NCI-H446 (cell line): ENCODE measurements at regions not wholly inside any gene's neighbourhood (a gene's known extent, or its start where the extent isn't known, plus 50 kb on each side); places are given as distances from the start of the nearest gene placed in this dataset.
"Not testable (repeated sequence)": the region's sequence is repeated elsewhere in the genome, so short reads cannot be mapped to it uniquely, and the experiment has no call there.

Experiments used
- DNase-seq, 2 experiments: peaks; one replicate each; lab custom pipeline; 2025; lab: John Stamatoyannopoulos, UW

DNA sequence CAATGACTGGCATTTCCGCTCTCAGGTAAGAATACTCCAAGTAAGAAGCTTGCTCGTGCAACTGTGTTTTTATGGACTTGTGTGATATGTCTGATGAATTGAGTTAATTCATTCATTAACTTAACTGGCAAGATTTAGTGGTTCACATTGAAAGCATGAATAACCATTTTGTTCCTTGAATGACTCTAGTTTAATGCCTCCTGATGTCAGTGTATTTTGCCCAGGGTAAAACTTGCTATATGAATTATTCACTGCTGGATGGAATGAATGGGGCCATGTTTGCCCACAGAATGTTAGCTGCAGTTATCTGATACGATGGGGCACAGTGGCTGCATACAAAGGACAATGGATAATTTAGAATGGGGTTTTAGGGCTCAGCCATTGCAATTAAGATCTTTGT is 124.1 kb downstream of the ZNF365 start:
- no peak for DNase-seq

DNA sequence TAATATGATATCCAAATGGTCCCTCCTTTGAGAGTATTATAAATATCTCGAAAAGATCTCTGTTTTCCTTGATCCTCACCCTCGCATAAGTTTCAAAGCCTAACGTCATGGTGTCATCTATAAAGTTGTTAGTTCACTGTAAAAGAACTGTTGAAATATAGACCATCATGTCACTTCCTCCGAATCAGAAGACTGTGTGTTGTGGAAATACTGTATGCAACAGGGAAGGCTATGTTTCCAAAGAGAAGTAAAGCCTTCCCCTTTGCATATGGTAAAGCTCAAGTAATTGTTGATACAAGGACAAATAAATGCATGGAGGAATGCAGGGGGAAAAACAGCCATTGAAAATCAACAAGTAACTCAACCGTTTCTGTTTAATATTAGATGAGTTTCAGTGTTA is 125.9 kb downstream of the ZNF365 start:
- not testable (repeated sequence) for DNase-seq

DNA sequence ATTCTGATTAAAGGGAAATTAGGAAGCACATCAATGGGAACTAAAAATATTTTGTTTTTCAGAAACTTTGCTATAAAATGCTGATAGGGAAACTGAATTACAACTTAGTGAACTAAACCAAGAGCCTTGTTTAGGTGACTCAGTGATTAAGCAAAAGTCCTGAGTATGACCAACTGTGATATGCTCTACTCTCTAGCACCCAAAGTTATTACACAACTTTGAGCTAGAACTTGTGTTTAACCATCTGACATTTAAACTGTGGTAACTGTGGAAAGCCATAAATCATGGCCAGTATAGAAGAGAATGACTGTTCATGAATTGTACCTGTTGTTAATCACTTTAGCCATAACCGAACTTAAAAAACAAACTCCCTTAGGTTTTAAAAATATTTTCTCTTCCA is 127.4 kb downstream of the ZNF365 start:
- no peak for DNase-seq

DNA sequence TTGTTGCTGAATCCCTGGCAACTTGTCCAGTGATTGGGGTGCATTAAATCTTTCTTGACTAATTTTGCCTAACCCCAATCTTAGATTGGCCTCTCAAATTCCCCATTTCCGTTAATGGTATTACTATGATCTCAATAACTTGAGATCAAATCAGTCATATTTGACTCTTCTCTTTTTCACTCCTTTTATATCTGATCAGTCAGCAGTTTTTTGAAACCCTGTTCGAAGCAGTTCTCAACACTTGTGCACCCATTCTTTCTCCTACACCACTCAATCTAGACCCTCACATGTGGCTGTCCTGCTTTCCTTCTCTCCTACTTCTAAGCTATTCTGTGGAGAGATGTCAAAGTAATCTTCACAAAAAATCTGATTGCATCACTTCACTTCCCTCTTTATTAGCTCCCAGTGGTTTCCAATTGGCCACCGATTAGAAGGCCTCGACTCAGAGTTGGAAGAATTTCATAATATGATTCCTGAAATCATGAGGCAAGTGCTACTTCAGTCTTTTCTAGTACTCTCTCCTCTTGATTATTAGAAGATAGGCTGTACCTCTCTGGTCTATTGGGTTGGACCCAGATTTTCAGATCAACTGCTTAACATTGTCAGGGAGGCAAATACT is 128.9 kb downstream of the ZNF365 start:
- DNase-seq, result no peak

DNA sequence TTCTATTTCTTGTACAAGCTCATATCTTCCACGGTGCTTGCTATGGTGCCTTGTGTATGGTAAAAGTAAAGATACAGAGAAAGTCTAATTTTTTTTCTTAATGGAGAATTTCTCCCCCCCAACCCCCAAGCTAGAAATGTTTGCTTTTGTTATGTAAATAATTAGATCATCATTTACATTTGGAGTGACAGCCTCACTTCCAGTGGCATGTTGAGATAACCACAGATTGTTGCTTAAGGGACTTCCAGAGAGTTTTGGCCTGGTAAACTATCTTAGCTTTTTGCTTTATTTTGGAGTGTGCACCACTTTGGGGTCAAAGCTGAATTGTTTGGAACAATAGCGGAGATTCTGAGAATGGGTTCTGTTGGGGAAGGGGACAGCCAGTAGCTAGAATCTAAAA is 129.7 kb downstream of the ZNF365 start:
- no peak for DNase-seq

DNA sequence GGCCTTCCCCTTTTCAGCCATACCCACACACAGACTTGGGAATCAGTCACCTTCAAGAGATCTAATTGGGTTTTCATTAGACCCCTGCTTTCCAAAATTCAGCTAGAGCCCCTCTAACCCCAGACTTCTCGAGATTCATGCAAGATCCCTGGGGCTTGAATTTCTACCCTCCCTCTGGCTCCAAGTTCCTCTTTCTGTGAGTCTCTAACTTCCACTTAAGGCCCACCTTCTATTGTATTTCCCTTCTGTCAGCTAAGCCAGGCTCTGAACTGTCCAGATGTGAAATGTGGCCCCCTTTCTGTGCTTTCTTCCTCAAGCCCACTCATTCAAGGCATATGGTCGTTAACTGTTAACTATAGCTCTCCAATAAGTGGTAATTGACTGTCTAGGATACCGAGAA is 132.2 kb downstream of the ZNF365 start:
- DNase-seq, result no peak

DNA sequence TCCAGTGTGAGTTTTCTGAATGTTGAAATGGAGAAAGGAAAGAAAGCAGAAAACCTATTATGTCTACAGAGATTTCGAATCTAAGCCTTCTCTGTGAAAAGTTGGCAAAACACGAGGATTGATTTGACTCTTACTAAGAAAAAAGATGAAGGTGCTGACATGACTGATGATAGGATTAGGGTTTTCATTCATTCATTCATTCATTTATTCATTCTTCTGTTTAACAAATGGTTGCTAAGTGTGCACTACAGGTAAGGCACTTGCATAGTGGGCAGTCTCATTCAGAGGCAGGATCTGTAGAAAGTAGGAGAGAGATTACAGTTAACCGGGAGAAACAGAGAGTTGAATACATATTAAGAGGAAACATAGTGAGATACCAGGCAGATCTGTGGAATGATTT is 137.1 kb downstream of the ZNF365 start:
- no peak for DNase-seq

DNA sequence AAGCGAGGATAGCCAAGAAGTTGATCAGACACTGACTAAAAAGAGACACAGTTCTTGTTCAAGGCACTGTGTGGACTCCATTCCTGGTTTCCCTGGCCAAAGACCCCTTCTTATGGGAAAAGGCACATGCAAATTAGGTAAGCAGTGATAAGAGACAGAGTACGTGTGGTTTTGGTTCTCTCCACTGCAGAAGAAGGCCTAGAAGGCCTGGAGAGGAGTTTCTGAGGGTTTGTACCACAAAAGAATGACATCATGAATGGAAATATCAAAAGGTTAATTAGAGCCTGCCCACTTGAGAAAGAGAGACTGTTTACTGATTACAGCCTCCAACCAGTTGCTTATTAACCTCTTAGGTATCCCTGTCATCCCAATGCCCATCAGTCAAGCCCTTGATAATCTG is 137.5 kb downstream of the ZNF365 start:
- DNase-seq, result no peak

DNA sequence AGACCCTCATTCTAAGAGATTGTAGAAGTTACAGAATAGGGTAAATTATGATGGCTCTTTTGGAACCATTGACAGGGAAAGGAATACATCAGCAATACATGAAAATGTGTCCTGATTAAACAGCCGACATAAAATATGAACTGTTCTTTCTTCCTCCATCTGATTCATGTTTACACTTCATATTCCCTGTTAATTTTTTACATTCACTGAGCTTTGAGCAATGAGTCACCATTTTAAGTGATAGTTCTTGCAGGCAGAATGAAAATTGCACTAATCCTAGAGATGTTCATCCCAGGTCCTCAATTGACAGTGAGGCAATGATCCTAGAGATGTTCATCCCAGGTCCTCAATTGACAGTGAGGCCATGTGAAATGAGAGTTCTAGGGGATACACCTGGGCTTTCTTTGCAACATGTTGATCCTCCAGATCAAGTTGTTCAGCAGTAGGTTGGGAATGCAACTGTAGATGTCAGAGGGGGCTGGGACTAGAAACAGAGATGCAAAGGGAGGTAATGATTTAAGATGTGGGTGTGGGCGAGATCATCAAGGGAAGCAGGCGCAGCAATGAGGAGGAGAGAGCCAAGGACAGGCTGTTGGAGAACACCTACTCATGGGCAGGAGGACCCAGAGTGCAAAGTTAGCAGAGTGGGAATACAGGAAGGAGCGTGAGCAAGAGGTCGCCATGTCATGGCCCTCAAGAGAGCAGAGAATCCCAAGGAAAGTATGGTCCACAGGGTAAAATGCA is 138.7 kb downstream of the ZNF365 start:
- no peak for DNase-seq

DNA sequence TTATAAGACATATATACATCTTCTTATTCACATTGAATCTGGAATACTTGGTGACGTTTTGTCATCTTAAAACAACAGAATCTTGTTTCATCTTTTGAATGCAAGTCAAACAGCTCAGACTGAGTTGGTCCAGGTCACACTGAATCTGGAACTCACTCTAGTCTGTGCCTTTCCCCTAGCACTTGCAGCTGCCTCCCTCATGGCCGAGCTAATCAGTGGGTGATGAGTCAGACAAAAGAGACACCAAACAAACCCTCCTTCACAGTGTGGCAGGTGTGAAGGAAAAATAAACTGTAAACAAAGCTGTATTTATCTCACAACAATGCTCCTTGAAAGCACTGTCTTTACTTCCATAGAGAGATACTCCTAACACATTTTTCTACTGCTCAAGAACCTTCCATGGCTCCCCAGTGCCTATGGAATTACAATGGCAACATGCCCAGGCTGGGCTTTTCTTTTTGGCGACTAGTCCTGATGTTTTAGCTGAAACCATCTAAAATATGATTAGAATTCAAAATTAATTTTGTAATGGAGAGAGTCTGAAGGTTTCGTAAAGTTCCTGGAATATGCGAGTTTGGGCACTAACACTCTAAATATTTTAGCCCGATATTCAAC is 140.0 kb downstream of the ZNF365 start:
- no peak for DNase-seq

DNA sequence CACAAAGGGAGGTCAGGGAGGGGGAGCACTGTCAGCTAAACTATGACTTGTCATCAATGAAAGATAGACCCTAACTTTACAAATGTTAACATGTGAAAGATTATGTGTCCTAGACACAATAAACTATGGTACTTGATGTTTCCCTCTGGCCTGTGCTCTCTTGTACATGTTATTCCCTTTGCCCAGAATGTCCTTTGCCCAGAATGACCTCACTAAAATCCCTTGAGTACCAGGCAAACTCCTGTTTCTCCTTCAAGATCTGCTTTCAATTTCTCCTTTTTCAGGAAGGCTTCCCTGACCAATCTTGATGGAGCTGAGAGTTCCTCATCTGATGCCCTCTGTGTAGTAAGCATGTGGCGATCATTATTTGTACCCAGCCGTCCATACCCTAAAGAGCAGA is 143.1 kb downstream of the ZNF365 start:
- no peak for DNase-seq

DNA sequence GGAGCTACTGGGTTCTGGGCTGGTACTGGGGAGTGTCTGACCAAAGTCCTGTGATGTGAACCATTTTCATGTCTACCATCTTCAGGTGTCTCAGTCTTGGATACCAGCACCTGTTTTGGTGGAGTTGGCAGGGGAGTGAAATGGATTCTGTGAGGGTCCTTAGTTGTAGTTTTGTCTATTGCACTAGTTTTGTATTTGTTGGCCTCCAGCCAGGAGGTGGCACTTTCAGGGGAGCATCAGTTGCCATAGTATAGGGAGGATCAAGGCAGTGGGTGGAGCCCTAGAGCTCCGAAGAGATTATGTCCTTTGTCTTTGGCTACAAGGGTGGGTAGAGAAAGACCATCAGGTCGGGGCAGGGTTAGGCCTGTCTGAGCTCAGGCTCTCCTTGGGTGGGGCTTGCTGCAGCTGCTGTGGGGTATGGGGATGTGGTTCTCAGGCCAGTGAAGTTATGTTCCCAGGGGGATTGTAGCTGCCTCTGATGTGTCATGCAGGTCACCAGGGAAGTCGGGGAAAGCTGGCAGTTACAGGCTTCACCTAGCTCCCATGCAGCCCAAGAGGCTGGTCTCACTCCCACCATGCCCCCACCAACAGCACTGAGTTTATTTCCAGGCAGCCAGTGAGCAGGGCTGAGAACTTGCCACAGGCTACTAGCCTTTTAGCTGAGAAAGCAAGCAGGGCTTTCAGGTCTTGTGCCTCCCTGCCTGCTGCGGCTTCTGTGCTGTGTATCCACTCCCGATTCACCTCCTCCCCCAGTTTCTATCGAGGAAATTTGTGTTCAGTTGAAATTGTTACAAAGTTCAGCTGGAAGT is 153.1 kb downstream of the ZNF365 start:
- no peak for DNase-seq

DNA sequence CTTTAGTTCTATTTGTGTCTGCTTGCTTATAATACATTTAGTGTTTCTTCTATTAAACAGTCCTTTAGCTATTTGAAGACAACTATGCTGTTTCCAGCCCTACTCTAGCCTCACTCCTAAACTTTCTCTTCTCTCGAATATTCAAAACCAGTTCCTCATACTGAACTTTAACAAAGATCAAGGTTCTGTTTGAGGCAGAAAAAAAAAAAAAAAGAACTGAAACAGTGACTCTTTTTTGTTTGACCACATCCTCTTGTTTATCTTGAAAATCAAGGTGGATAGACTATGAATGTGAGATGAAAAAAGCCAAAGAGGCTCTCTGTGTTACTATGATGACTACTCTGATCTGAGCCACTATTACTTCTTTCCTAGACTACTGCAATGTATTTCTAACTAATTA is 154.3 kb downstream of the ZNF365 start:
- DNase-seq, result no peak

DNA sequence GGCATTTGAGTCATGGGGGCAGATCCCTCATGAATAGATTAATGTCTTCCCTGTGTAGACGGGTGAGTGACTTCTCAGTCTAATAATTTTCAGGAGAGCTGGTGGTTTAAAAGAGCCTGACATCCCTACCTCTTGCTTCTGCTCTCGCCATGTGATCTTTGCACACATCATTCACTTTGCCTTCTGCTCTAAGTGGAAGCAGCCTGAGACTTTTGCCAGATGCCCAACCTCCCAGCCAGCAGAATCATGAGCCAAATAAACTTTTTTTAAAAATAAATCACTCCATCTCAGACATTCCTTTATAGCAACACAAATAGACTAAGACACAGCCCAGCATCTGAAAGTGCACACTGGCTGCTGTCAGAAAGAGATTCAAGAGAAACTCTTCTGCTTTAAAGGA is 155.2 kb downstream of the ZNF365 start:
- no peak for DNase-seq

DNA sequence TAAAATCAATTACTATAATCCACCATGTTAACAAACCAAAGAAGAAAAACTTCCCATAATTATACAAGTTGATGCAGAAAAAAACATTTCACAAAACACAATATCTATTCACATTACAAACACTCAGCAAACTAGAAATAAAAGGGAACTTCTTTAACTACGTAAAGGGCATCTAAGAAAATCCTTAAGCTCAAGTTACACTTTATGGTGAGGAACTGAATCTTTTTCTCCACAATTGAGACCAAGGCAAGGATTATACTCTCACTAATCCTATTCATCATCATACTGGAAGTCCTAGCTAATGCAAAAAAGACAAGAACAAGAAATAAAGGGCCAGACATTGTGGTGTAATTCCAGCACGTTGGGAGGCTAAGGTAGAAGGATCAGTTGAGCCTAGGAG is 159.9 kb downstream of the ZNF365 start:
- no peak for DNase-seq

DNA sequence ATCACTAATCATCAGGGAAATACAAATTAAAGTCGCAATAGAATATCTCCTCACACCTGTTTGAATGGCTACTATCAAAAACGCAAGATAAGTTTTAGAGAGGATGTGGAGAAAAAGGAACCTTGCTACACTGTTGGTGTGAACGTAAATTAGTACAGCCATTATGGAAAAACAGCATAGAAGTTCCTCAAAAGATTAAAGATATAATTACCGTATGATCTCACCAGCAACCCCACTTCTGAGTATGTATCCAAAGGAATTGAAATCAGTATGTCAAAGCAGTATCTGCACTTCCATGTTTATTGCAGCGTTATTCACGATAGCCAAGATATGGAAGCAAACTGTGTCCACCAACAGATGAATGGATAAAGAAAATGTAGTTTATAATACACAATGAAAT is 164.4 kb downstream of the ZNF365 start:
- no peak for DNase-seq

DNA sequence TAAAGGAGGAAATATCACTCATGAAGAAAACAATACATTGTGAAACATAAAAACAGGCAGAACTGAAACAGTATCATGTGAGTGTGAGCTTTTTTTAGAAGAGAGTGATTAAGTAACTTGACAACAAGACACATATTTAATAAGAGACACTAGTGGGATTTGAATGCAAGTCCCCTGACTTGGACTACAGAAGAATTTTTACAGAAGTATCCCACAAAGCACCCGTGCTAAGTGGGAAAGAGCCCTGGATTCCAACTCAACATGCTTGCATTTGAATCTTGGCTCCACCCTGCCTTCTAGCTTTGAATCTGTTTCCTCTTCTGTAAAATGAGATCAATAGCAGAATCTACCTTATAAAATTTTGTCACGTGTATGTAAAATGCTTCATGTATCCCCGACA is 166.2 kb downstream of the ZNF365 start:
- DNase-seq, result no peak

DNA sequence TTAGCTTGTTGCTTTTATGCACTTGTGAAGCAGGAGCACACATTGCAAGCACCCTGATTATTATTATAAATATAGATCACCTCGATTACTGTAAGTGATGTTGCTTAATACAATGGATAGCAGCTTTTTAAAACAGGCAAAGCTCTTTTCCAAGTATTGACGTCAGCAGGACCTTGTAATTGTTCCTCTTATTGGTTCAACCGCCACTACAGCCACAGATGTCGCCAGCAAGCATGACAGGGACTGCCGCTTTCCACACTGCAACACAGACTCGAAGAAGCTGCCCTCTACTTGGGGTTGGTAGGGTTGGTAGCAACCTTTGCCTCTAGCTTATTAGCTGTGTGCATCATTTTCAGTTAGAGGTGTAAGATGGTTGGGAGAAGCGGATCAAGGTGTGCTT is 167.6 kb downstream of the ZNF365 start:
- no peak for DNase-seq

DNA sequence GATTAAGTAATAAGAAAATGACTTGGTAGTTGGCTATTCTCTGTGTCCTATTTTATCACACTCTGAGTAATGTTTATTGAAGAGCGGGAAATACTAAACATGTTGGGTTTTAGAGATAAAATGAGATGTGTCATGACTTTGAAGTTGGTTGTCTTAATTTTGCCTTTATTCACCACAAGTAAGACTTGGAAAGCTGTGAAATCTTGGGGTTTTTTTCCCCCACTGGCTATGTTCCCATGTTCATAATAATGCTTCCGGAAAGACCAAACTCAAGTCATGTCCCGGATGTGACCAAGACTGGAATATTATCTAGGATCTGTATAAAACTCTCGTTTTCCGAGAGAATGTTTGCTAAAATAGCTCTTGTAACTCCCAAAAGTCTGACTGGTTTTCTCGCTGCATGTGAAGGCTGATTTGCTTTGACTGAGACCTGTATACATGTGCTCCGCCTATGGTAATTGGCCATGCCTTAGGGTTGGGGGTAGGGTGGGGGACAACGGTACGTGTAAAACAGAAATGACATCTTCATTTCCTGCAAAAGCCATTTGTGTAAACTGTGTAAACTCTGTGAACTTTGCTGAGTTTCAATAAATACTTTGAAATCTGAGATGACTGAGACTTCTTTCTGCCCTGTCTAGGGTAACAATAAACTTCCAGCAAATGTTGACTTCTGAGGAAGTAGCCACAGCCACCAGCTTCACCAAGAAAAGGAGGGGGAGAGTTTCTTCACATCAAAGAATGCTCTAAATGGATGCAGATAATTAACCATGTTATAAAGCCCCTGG is 169.6 kb downstream of the ZNF365 start:
- no peak for DNase-seq

DNA sequence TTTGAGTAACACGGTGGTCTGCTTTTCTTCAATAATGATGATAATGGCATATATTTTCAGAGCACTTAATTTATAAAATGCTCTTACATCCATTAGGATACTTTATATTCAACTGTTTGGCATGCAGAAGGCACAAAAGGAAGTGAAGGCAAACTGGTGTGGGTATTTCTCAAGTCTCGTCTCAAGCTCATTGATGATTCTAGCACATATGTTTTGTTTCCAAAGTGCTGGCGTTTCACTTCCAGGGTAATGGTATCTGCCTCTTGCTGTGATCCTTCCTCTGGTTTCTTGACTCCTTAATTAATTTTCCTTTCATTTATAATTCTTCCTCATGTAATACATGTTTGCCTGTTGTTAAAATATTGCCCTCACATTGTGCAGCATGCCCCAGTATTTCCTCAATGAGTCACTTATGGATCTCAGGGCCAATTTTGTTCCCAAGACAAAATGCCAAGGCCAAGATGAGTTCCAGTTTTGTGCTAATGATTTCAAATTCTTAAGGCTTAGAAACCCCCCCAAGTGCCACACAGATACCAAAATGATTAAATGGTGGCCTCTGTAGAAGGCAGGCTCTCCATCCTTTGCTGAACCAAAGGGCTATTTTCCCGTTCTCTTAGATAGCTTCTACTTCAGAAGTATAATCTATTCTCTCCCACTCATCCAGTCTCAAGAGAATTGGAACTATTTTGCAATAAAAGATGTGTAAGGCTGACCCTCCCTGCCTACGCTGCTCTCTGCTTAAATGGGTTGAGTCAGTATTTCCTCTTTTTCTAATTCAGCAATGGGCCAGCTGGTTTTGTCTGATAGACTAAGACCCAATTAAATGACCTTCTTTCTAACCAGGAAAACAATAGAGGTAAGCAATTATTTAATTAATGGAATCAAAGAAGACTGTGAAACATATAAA is 171.2 kb downstream of the ZNF365 start:
- no peak for DNase-seq

DNA sequence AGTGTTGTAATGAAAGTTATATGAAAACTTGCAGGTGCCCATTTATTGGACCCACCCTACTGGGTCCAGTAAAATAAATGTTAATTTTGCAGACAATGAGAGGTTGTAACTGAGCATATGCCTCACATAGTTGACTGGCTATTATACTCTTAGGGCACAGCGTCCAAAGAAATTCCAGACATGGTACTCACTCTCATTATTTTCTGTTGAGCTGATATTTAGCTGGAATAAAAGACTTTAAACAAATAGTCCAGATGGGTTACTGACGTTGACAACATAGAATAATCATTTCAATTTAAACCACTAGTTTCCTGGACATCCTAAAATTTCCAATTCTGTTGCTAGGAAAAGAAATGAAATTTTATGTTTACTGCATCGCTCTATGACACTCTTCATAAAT is 174.5 kb downstream of the ZNF365 start:
- DNase-seq, result no peak
